ENCODE measurements at regions not wholly inside any gene's neighbourhood (a gene's known extent, or its start where the extent isn't known, plus 50 kb on each side); places are given as distances from the start of the nearest gene placed in this dataset.

DNA sequence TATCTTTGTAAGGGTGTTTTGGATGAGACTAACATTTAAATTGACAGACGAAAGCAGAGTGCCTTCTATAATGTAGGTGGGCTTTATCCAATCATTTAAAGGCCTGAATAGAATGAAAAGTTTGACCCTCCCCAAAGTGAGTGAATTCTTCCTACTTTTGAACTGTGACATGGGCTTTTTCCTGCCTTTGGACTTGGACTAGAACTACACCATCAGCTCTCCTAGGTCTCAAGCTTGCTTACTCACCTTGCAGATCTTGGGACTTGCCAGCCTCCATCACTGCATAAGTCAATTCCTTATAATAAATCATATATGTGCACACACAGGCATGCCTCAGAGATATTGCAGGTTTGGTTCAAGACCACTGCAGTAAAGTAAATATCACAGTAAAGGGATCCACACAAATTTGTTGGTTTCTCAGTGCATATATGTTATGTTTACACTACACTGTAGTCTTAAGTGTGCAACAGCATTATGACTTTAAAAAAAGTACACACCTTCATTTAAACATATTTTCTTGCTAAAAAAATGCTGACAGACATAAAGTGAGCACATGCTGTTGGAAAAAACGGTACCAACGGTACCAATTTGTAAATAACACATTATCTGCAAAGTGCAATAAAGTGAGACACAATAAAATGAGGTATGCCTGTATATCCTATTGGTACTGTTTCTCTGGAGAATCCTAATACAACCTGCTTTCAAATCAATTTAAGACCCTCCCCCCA, 51.6 kb upstream of the ATF3 start:
- intact Hi-C loops (cut with micrococcal nuclease), result no loop called here
- ATAC-seq, result no peak
- DNase-seq, result no peak

DNA sequence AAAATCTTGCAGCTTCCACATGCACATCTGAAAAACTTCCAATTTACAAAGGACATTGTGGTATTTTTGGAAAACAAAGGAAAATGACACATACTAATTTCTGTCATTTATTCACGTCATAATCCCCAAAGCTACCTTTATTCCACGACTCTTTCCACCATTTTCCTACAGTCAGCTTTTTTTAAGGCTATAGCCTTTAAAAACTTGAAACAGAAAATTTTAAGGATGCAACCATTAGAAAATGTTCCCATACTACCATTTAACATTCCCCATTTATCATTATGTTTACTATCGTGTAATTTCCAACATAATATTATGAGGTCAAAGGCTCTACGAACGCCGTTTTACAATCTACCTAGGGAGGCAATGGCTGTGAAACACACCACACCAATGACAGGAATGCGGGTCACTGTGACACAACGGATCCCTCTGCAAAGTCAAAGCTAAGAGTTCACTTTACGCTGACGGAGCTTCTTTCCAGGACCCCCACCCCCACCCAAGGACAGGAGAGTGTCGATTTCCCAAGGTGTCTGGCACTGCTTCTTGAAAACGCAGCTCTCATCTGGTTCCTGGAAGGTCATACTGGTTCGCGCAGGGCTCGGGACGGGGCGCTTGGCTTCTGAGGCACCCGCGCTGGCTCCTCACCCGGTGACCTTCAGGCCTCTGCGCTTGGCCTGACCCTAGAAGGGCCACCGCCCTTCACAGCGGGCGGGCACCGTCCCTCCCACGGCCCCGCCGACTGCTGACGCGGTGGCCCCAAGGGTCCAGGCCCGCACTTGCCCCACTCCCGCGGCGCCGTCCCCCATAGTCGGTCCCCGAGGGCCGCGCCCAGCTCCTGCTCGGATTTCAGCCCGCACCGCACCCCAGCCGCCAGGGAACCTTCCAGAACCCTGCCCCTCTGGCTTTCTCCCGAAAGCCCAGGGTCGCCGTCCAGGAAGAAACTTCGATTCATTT, 50.5 kb upstream of the ATF3 start:
- intact Hi-C loops (cut with micrococcal nuclease), result no loop called here
- peak; percentile 73 for DNase-seq

DNA sequence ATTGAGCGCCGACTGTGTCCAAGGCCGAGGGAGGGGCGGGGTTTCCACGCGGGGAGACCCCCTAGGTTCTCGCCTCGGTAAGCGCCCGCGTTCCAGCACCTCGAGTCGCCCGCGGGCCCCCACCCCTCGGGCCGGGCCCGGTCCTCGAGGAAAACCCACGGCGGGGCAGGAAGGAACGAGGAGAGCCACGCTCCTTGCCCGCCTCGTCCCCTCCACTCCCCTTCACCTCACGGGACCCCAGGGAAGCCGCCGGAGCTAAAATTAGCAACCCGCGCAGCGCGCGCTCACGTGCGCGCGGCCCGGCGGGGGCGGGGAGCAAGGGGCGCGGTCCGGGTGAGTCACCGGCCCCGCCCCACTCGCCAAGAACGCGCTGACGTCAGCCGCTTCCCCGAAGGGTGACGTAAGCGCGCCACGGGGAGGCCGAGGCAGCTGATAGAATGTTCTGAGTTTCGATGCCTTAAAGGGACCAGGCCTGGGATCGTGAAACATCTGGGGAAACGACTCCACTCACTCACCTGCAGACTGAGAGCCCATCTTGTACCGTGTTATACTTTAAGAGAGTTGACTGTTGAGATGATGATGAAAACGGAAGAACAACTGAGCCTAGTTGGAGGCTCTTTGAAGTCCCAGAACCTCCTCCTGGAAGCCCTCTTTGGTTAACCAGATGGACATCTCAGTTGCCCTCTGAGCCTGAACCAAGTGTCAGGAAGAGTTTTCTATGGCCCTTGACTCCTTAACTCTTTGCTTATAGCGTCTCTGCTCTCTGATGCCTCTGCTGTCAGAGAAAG, 49.7 kb upstream of the ATF3 start:
- ATAC-seq (peak; percentile 96), DNase-seq (peak; percentile 96)
- intact Hi-C loops (cut with micrococcal nuclease), result no loop called here

More for the DNA sequence above, 50.5 kb upstream of the ATF3 start:
- ATAC-seq, result peak; percentile 73

Data from left ventricle myocardium superior (tissue), 1 donor.